Kidney glomerular epithelial cell (primary cell): ENCODE measurements at regions not wholly inside any gene's neighbourhood (a gene's known extent, or its start where the extent isn't known, plus 50 kb on each side); places are given as distances from the start of the nearest gene placed in this dataset.
A peak's percentile ranks its signal among the peaks of the same experiment; 100 is the strongest.

Source experiments
- DNase-seq: peaks from one replicate; lab custom pipeline; 2025; lab: John Stamatoyannopoulos, UW

DNA sequence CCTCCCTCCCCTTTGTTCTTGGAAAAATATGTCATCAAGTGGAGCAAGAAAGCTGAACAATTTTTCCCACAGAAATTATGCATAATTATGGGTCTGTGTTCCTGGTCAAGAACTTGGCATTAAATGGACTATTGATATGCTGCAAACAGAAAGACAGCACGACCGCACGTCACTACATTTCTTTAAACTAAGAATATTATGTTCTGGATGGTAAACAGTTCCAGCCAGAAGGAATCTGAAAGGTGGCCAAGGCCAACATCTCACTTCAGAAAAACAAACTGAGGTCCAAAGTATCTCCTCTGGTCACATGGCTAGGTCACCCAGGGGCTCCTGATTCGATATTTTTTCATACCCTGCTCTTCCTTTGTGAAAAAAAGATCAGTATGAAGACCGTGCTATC, 173.3 kb upstream of the GAS1 start:
- DNase-seq = no peak

DNA sequence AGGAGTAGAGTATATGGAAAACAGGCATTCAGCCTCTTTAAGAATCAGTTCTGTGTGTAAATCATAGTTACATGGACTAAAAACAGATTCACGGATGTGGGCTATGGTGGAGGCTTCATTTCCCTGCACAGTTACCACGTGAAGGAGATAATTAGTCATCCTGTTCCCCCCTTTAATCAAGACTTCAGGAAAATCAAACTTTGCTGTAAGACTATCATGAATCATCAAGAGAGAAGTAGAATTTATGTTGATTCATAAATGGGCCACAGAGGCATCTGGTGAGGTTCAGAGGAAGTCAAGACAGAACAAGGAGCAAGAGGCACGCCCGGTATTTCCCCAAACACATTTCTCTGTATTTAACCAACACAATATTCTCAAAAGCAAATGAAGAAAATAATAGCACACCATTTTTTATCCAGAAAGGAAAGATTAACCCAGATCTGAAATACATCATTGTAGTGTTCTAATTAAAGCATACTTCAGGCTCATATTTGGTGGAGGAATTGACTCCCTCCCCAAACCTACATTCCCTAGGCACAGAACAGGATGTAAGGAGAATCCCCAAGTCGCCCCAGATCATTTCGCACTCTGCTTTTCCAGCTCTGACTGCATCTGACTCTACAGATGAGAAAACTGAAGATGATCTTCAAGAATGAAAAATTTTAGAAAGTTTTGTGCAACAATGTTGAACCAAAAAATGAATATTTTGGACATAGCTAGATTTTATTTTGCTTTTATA, 175.8 kb upstream of the GAS1 start:
- DNase-seq = no peak

DNA sequence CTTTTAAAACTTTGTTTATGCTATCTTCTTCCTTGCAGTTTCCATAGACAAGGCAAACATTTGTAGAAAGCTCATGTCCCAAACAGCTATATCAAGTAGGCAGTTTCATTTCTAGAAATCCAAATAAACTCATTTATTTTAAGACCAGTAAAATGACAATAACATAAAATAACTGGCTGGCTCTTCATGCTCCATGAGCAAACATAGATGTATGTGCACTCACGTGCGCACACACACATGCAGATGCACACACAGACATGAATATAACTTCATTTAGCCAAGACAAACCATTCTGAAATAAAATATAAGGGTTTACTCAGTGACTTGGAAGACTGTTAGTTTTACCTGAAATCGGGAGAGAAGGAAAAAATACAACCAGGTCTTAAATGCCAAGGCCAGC, 176.5 kb upstream of the GAS1 start:
- DNase-seq = no peak

DNA sequence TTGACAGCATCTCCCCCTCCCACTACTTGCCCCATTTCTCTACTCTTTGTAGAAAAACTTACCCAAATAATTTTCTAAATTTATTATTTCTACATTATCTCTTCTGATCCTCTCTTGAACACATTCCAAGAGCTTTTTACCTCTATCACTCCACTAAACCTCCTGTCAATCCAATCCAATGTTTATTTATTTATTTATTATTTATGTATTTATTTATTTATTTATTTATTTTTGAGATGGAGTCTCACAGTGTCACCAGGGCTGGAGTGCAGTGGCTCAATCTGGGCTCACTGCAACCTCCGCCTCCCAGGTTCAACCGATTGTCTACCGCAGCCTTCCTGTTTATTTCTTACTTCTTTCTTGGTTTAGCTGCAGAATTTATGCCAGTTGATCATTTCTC, 178.5 kb upstream of the GAS1 start:
- DNase-seq = no peak

DNA sequence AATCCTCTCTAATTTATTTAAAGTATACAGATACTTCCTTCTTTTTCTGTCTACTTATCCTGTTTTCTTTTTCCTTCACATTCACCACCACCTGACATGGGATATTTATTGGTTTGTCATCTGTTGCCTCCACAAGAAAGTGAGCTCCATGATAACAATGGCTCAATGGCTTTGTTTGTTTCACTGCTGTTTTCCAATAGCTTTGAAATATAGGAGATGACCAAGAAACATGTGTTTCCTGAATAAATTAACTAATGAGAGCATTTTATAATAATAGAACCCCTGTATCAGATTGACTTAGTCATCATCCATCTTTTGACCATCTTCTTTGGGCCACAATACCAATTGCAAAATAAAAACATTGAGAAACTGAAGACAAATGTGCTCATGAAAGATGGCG, 180.2 kb upstream of the GAS1 start:
- DNase-seq = no peak

DNA sequence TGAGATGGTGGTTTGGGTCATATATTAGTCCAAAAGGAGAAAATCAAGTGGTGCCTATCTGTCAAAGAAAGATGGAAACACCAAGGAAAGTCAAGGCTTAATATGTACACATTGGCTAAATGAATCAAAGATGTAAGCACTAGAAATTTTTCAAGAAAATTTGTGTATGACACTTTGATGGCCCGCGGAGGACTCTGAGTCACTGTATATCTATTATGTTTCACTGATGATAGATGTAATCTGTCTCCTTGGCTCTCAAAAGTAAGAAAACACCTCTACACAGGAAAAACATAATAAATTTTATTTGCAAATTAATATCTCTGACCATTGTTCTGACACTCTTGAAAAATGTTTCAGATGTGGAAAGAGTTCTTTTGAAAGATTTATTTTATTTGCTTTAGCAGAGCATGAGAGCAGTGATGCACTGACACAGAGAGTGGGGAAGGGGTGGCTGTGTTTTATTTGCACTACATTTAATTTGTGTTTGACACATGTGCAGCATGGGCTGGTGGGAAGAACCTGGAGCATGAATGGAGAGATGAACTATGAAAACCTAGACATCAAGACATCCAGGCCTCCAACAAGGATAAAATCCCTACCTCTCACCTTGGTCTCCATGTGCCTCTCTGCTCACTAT, 180.8 kb upstream of the GAS1 start:
- no peak for DNase-seq

DNA sequence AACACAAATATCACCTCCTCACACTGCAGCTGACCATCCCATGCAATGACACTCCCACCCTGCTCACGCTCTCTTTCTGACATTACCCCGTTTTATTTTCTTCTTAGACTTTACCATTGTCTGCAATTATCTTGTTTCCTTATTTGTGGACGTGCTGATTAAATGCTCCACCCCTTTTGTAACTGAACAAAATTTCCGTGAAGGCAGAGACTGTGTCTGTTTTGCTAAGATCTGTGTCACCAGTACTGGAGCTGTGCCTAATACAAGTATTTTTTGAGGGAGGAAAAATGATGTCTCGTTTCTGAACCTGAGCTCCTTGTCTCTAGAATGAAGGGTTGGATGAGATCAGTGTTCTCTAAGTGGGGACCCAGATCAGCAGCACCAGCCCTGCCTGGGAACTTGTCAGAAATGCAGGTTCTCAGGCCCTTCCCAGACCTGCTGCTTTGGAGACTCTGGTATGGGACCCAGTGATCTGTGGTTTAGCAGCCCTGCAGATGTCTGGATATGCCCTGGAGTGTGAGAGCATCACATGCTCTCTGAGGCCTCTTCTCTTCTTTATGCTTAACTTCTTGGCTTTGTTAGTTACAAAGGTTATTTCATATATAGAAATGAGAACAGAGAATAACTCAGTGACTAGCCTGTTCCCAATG, 181.7 kb upstream of the GAS1 start:
- DNase-seq = no peak

DNA sequence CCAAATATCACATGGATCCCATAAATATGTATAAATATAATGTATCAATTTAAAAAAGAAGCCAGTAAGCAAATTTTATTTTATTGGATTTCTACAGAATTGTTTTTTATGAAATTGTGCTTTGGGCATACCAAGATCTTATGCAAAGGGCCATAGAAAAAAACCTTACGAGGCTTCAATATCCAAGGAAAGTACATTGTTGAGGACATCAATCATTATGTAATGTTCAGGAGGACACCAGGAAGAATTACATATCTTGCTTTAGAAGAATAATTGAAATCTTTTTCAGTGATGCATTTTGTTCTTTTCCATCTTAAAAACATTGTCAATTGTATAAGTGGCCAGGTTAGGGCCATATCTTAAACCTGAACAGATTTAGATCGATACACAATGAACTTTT, 187.8 kb upstream of the GAS1 start:
- DNase-seq = no peak

DNA sequence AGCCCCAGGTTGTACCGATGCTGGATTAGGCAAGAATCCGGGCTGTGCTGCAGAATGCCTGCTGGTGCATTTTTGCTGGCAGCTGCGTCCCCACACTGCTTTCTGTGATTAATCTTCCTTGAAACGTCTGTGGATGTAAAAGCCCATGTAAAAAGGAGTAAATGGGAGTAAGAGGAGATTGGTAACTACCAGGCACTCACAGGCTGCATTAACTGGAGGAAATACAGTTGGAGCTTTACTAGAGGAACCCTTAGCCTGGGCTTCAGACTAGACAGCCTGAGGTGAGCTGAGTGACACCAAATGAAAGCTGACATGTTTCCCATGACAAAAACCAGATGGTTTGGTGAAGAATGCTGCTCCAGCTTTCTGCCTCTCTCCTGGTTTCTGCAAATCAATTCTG, 190.4 kb upstream of the GAS1 start:
- no peak for DNase-seq

DNA sequence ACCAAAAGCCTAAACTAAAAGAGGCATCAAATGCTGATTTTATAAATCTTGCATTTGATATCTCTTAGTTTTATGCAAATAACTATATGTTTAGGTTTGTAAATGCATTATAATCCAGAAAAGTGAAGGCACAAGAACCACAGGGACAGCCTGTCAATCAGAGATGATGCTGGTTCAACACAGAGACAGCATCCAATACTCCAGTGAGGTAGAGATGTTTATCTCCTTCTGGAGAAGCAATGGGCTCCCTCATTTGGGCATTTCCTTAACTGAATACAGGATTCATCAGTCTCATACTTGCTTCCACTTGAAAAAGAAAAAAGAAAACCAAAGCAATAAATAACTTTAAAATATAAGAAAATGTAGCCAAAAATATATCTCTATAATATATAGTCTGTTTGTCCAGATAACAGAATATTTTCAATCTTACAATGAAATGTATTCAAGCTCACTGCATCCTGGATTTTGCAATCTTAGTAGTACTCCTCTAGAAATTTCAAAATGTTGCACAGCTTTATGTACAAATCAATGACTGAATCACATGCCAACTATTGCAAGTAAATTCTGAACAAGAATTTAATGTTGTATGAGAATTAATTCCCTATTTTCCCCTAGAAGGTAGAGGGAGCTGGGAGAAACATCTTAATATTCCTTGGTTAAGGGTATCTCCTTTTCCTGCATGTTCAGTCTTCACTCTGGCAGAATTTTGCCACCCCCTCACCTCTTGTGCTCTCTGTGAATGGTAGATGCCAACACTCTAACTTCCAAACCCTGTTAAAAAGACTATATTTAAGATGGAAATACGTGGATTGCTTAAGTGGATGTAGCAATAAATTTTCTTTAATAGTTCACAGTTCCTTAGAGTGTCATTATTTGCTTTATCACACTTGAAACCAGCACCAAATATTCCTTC, 191.1 kb upstream of the GAS1 start:
- DNase-seq = no peak

DNA sequence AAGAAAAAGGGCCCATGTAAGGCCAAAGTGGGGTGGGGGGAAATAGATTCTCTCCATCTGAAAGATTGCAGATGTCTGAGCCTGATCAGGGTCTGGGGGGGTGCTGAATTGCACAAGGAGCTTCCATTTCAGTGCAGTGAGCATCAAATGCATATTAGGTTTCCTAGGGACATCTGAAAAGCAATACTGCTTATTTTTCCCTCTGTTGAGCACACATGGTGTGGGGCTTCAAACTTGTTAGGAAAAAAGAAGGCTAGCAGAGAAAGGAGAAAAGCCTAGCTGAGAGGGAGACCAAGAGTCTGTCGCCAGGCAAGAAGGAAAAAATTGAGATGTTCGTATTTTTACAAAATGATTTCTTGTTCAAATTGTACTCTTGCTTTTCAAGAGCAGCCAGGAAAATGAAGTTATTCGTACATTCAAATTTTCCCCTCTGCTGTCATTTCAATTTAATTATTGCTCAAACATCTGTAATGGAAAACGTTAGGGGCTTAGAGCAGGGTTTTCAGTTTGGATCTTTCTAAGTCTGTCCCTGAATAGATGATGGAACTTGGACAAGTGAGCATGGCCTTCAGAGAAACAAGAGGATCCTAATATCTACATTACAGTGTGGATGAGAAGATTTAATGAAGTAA, 191.9 kb upstream of the GAS1 start:
- no peak for DNase-seq

DNA sequence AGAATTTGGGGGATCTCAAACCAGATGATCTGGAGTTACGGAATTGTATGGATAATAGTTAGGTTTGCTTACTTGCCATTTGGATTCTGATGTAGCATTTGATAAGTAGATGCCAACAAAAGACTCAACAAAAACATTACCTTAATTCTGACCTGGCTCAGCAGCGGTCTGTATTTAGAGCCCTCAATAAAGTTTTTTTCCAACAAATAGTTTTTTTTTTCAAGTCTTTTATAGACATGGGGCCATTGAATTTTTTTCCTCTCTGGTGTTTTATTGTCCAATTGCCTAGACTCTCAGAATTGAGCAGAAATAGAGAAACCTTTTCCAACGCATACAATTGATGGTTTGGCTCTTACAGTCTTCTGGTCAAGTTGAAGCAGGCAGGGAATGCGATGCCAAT, 192.8 kb upstream of the GAS1 start:
- DNase-seq = no peak

DNA sequence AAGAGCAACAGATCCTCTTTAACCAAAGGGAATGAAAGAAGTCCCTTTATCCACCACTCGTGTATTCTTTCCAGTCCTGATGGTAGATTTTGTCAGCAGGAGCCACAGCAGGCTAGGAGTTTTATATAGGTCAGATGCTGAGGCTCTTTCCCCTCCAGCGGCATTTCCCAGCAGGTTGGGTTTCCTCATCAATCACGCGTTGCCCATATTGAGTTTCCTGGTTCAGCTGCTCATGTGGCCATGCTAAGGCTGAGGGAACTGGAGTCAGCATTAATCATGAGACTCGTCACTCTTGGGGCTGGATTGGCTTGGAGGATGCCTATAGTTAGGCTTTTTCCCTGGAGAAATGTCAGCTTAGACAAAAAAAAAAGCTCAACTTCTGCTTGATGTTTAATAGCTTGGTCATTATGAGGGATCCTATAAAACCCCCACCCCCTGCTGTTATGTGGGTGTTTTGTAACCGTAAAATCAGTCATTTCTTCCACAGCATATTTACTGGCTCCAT, 193.4 kb upstream of the GAS1 start:
- DNase-seq = no peak

DNA sequence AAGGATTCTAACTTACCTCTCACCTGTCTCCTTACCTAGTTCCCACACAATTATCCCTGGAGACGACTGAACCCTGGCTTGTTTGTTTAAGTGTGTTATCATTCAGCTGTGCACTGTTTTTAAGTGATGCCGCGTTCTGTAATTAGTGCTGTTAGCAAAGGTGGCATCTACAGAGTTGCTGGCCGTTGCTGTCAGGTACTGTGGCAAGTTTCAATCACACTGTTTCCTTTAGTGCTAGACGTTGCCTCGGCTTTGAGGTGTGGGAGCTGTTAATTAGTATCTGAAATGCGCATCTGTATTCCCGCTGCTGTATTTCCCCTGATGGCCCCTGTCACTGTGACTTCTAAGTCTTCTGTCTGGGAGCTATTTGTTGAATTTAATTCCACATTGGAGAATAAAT, 193.8 kb upstream of the GAS1 start:
- DNase-seq = no peak

DNA sequence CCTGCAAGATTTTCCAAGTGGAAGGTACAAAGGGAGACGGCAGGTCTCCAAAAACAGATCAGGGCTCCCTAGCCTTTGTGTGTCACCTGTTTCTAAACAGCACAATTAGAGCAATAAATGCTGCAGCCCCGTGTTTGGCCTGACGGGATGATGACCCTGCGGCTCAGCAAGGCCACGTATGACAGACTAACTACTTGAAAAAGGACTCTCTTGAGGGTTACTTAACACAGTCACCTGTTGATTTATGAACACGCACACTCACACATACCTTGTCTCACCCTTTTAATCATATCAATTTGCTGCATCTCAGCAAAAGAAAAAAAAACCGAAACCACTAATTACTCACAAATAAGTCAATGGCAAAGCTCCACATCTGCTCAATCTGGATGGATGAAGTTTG, 199.6 kb upstream of the GAS1 start:
- no peak for DNase-seq

DNA sequence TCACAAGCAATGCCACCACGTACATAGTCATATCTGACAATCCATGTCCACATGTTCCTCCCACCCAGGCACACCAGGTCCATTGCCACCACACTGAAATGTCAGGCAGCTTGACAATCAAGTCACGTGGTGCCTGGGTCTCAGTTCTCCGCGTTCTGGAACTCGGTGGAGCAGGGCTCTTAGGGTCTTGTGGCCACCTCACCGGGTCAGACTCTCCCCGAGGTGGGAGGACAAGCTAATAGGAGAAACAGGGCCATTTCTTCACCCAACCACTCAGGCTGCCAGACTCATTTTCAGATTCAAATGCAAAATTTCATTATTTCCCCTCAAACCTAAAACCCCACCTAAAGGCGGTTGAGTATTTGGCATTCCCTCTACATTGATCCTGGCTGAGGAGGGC, 200.5 kb upstream of the GAS1 start:
- no peak for DNase-seq

DNA sequence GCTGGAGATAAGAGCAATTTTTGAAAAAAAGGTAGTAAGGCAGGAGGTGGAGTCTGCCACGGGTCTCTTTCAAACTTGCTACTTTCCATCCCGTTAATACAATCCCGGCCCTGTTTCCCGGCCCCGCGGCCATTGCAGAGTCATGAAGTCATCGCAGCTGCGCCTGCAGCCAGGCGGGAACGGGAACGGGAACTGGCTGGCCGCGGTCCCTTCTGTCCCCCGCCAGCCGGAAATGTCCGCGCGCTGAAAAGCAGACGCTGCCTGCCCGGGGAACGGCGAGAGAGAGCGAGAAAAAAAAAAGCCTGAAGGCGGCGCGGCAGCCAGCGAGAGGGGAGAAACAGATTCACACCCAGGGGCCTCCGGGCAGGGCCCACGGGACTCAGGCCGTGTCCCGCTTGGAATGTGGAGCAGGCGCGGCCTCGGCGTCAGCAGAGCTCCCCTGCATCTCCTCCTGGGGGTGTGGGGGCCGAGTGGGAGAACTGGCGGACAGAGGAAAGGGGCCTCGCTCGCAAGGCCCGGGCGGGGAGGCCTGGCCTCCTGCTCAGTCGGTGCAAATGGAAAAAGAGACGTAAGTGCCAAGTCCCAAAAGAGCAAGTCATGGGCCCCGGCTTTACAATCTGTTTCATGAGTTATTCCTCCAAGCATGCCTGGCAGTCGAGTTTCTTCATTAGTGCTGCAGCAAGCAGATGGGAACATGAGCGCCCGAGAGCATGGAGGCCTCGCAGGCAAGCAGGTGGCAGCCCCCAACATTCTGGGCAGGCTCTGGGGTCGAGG, 201.2 kb upstream of the GAS1 start:
- DNase-seq = peak; percentile 46

DNA sequence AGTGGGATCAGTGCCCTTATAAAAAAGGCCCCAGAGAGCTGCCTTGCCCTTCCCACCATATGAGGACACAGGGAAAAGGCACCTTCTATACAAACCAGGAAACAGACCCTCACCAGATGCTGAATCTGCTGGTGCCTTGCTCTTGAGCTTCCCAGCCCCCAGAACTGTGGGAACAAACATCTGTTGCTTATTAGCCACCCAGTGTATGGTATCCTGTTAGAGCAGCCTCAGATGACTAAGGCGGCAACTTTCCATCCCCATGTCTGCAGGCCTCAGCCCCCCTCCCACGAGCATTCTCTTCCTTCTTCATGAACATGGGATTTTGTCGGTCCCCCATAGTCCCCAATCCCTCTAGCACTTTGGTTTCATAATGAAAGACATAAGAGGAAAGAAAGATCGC, 202.5 kb upstream of the GAS1 start:
- no peak for DNase-seq

DNA sequence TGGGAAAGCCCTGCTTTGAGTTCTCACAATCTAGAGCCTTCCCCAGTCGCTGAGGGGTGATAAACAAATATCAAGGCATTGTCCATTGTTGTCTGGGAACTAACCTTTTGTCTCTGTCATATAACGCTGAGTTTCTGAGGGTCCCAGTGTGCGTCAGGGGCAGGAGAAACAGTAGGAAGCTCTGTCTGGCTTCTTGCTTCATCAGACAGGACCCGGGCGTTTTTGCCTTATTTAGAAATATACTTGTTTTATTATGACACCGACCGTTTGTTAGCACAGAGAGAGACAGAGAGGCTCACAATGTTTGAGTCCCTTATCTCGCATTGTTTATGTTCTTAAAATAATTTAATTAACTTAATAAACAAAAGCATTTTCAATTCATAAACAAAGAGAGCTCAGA, 204.9 kb upstream of the GAS1 start:
- DNase-seq = no peak

DNA sequence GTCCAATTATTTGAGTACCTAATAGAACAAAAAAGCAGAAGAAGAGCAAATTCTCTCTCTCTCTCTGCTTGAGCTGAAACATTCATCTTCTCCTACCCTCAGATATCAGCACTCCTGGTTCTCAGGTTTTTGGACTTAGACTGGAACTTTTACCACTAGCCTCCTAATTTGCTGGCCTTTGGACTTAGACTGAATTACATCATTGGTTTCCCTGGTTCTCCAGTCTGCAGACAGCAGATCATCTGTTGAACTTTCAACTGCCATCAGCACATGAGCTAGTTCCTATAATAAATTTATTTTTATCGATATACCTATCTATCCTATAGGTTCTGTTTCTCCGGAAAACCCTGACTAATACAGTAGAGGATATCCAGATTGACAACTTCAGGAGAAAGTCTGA, 208.9 kb upstream of the GAS1 start:
- DNase-seq = no peak
